ENCODE measurements at regions not wholly inside any gene's neighbourhood (a gene's known extent, or its start where the extent isn't known, plus 50 kb on each side); places are given as distances from the start of the nearest gene placed in this dataset.

GRCh38 chr6:93827728-93828127, 408.4 kb upstream of the EPHA7 start:
- Histone ChIP-seq H3K4me3 (no peak overlapping the region), H3K27ac (no peak overlapping the region), H3K9me3 (no peaks in the 10 kb centered on the region), H3K36me3 (no peaks in the 10 kb centered on the region), H3K4me1 (no peaks in the 10 kb centered on the region), H3K27me3 (no peaks in the 10 kb centered on the region)
- intact Hi-C loops (cut with DNase I), result no loop called here
- ATAC-seq (no peak), DNase-seq (no peak)
- TF ChIP-seq CTCF (IDR thresholded peaks at IDR 0.05), result no peak

GRCh38 chr6:93825950-93826349, 406.6 kb upstream of the EPHA7 start:
- DNase-seq (no peak), ATAC-seq (no peak)
- no peaks in the 10 kb centered on the region for H3K4me1 ChIP-seq
- H3K4me3 ChIP-seq, result no peak overlapping the region
- H3K27me3 ChIP-seq, result no peaks in the 10 kb centered on the region
- intact Hi-C loops (cut with DNase I), result no loop called here
- TF ChIP-seq CTCF (IDR thresholded peaks at IDR 0.05), result no peak
- no peaks in the 10 kb centered on the region for H3K9me3 ChIP-seq
- H3K27ac ChIP-seq, result no peak overlapping the region
- H3K36me3 ChIP-seq, result no peaks in the 10 kb centered on the region

- no peak for ATAC-seq
- TF ChIP-seq CTCF (IDR thresholded peaks at IDR 0.05), result no peak
- no peaks in the 10 kb centered on the region for H3K36me3 ChIP-seq
- H3K27ac ChIP-seq, result no peak overlapping the region
- no peaks in the 10 kb centered on the region for H3K27me3 ChIP-seq
- intact Hi-C loops (cut with DNase I), result no loop called here
- DNase-seq, result no peak
- H3K9me3 ChIP-seq, result no peaks in the 10 kb centered on the region
- H3K4me1 ChIP-seq, result no peaks in the 10 kb centered on the region
- no peak overlapping the region for H3K4me3 ChIP-seq
These were observed 404.1 kb upstream of the EPHA7 start for GRCh38 chr6:93823489-93823888.

GRCh38 chr6:93822434-93823265, 403.3 kb upstream of the EPHA7 start:
- no peak for ATAC-seq
- DNase-seq, result no peak
- intact Hi-C loops (cut with DNase I), result no loop called here
- no peaks in the 10 kb centered on the region for H3K27me3 ChIP-seq
- no peak overlapping the region for H3K4me3 ChIP-seq
- TF ChIP-seq CTCF (IDR thresholded peaks at IDR 0.05), result no peak
- H3K9me3 ChIP-seq, result no peaks in the 10 kb centered on the region
- H3K36me3 ChIP-seq, result no peaks in the 10 kb centered on the region
- no peaks in the 10 kb centered on the region for H3K4me1 ChIP-seq
- no peak overlapping the region for H3K27ac ChIP-seq

GRCh38 chr6:93821953-93822352, 402.6 kb upstream of the EPHA7 start:
- no peaks in the 10 kb centered on the region for H3K36me3 ChIP-seq
- no peak for DNase-seq
- intact Hi-C loops (cut with DNase I), result no loop called here
- ATAC-seq, result no peak
- H3K4me1 ChIP-seq, result no peaks in the 10 kb centered on the region
- H3K9me3 ChIP-seq, result no peaks in the 10 kb centered on the region
- H3K27ac ChIP-seq, result no peak overlapping the region
- H3K4me3 ChIP-seq, result no peak overlapping the region
- no peak for TF ChIP-seq CTCF (IDR thresholded peaks at IDR 0.05)
- H3K27me3 ChIP-seq, result no peaks in the 10 kb centered on the region
